Pulmonary artery endothelial cell (primary cell): ENCODE measurements at regions not wholly inside any gene's neighbourhood (a gene's known extent, or its start where the extent isn't known, plus 50 kb on each side); places are given as distances from the start of the nearest gene placed in this dataset.
A peak's percentile ranks its signal among the peaks of the same experiment; 100 is the strongest.

Experiments
- DNase-seq: peaks from one replicate; pipeline ENCODE4 v3.0.0-alpha.2; 2011; ENCODE audit warnings: low read depth, low spot score

- no peak for DNase-seq
Observed at GRCh38 chr4:119750048-119750447, 121.4 kb upstream of the PDE5A start.

GRCh38 chr4:119748853-119749252 lies 120.2 kb upstream of the PDE5A start:
- no peak for DNase-seq

GRCh38 chr4:119746951-119747350 lies 118.3 kb upstream of the PDE5A start:
- no peak for DNase-seq

- no peak for DNase-seq
Observed at GRCh38 chr4:119745351-119745750, 116.7 kb upstream of the PDE5A start.

GRCh38 chr4:119744580-119744979 lies 116.0 kb upstream of the PDE5A start:
- DNase-seq = no peak

GRCh38 chr4:119743644-119744043 lies 115.0 kb upstream of the PDE5A start:
- DNase-seq = no peak

- DNase-seq = no peak
Observed at GRCh38 chr4:119739796-119740195, 111.2 kb upstream of the PDE5A start.

GRCh38 chr4:119738901-119739300 lies 110.3 kb upstream of the PDE5A start:
- DNase-seq = no peak

- no peak for DNase-seq
Observed at GRCh38 chr4:119736559-119736958, 108.0 kb upstream of the PDE5A start.

- no peak for DNase-seq
Observed at GRCh38 chr4:119735165-119735651, 106.6 kb upstream of the PDE5A start.

- DNase-seq = no peak
Observed at GRCh38 chr4:119733431-119733830, 104.8 kb upstream of the PDE5A start.

- no peak for DNase-seq
Observed at GRCh38 chr4:119731778-119732177, 103.2 kb upstream of the PDE5A start.

- no peak for DNase-seq
Observed at GRCh38 chr4:119731146-119731742, 102.6 kb upstream of the PDE5A start.

GRCh38 chr4:119730671-119730950 lies 102.0 kb upstream of the PDE5A start:
- DNase-seq = no peak

- DNase-seq = peak; percentile 56
Observed at GRCh38 chr4:119729835-119730670, 101.4 kb upstream of the PDE5A start.

- DNase-seq = no peak
Observed at GRCh38 chr4:119728692-119729593, 100.3 kb upstream of the PDE5A start.

GRCh38 chr4:119728185-119728584 lies 99.6 kb upstream of the PDE5A start:
- no peak for DNase-seq

GRCh38 chr4:119726505-119726904 lies 97.9 kb upstream of the PDE5A start:
- DNase-seq = no peak

GRCh38 chr4:119725688-119726330 lies 97.2 kb upstream of the PDE5A start:
- DNase-seq = no peak

GRCh38 chr4:119725011-119725410 lies 96.4 kb upstream of the PDE5A start:
- DNase-seq = no peak

- no peak for DNase-seq
Observed at GRCh38 chr4:119722670-119723069, 94.1 kb upstream of the PDE5A start.

GRCh38 chr4:119721878-119722277 lies 93.3 kb upstream of the PDE5A start:
- DNase-seq = no peak
